Uterus (tissue), 3 donors: ENCODE measurements at regions not wholly inside any gene's neighbourhood (a gene's known extent, or its start where the extent isn't known, plus 50 kb on each side); places are given as distances from the start of the nearest gene placed in this dataset.

Experiments
- DNase-seq, 2 donors: peaks; one replicate each; pipeline ENCODE4 v3.0.0-alpha.2; 2019 to 2020
- H3K27ac ChIP-seq, 2 donors: fragments of 200-600 bp; sonication (generic); 1 replicate in 1 of 2; 2 replicates in 1 of 2; pipeline ENCODE4 v1.5.1; 2016 to 2018
- H3K27me3 ChIP-seq, 2 donors: fragments of 200-600 bp; sonication (generic); one replicate each; pipeline ENCODE4 v1.5.1; 2018 to 2019; ENCODE audit warnings: control low read depth in 1 of 2
- H3K36me3 ChIP-seq, 2 donors: fragments of 200-600 bp; sonication (generic); one replicate each; pipeline ENCODE4 v1.5.1; 2019; ENCODE audit warnings: control low read depth in 1 of 2
- H3K4me1 ChIP-seq, 2 donors: fragments of 200-600 bp; sonication (generic); one replicate each; pipeline ENCODE4 v1.5.1; 2018 to 2019; ENCODE audit warnings: control low read depth in 1 of 2
- H3K4me3 ChIP-seq, 2 donors: fragments of 200-600 bp; sonication (generic); 1 replicate in 1 of 2; 2 replicates in 1 of 2; pipeline ENCODE4 v1.5.1; 2018 to 2019; ENCODE audit warnings: mild to moderate bottlenecking in 1 of 2
- H3K9me3 ChIP-seq, 2 donors: fragments of 200-600 bp; sonication (generic); one replicate each; pipeline ENCODE4 v1.5.1; 2019; ENCODE audit warnings: control low read depth in 1 of 2
- POLR2A ChIP-seq, 2 donors: fragments of 450-650 bp; IDR thresholded peaks; one replicate each; pipeline ENCODE4 v1.6.1; 2016; ENCODE audit warnings: antibody characterized with exemption in 2 of 2, mild to moderate bottlenecking in 1 of 2, moderate library complexity in 1 of 2
- intact Hi-C: fragments of 100-400 bp; cut with DNase I; formaldehyde crosslinking; loops from one replicate; pipeline ENCODE4 v1.15.1; 2023; ENCODE audit warnings: low total_unique reads
- TF ChIP-seq, protein P1 (sequence below), 4 experiments: fragments of 200-600 bp in 2 of 4; fragments of 450-650 bp in 2 of 4; sonication (generic) in 2 of 4; IDR thresholded peaks; one replicate each; pipeline ENCODE4 v1.5.1; 2016 to 2019; ENCODE audit warnings: antibody characterized with exemption in 4 of 4, mild to moderate bottlenecking in 2 of 4, moderate library complexity in 1 of 4
- donor health status: DM: yes; HTN: yes; CAD: no.

DNA sequence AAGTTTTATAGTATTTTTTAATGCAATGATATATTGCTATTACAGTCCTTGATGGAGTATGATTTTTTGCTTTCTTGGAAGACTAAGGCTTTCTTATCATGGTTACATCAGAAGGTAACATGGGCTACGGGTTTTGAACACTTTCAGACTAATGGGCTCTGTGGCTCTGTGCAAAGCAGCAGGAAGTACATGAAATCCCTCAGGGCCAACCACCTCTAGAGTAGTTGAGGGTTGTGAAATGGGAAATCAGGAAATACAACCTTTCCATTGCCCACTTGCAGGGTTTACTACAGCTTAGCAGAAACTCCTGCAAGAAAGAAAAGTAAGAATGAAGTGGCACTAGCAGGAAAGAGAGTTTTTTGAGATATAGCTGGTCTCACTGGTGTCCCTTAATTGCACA, 853.5 kb downstream of the KCNMA1 start:
- DNase-seq = no peak
- H3K4me1 ChIP-seq = no peaks in the 10 kb centered on the region
- no peaks in the 10 kb centered on the region for H3K27me3 ChIP-seq
- H3K36me3 ChIP-seq = no peaks in the 10 kb centered on the region
- H3K27ac ChIP-seq = no peak overlapping the region
- H3K4me3 ChIP-seq = no peak overlapping the region
- TF ChIP-seq, protein P1, sequence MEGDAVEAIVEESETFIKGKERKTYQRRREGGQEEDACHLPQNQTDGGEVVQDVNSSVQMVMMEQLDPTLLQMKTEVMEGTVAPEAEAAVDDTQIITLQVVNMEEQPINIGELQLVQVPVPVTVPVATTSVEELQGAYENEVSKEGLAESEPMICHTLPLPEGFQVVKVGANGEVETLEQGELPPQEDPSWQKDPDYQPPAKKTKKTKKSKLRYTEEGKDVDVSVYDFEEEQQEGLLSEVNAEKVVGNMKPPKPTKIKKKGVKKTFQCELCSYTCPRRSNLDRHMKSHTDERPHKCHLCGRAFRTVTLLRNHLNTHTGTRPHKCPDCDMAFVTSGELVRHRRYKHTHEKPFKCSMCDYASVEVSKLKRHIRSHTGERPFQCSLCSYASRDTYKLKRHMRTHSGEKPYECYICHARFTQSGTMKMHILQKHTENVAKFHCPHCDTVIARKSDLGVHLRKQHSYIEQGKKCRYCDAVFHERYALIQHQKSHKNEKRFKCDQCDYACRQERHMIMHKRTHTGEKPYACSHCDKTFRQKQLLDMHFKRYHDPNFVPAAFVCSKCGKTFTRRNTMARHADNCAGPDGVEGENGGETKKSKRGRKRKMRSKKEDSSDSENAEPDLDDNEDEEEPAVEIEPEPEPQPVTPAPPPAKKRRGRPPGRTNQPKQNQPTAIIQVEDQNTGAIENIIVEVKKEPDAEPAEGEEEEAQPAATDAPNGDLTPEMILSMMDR (IDR thresholded peaks at IDR 0.05) = no peak
- TF ChIP-seq POLR2A (IDR thresholded peaks at IDR 0.05) = no peak
- intact Hi-C loops = no loop called here
- H3K9me3 ChIP-seq = no peaks in the 10 kb centered on the region

DNA sequence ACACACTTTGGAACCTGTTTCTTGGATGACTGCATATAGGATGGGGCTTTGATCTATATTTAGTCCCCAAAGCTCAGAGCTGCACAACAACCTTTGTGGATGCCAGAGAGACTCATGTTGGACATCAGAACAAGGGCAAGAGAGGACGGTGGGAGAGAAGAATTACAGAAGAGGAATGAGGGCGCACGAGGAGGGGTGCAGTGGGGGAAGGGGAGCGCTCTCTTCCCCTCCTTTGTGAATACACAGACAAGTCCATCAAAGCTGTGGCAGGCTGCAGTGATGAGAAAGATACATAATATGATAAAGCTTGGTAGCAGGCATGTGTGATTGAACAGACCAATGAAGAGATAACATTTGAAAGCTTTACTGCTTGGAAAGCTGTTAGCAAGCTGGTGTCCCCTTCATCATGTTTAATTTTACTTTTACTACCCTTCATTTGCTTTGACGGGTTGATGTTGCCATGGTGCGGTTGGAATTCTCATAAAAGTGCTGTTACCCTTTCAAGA, 857.8 kb downstream of the KCNMA1 start:
- no peak overlapping the region for H3K4me3 ChIP-seq
- TF ChIP-seq, protein P1 (IDR thresholded peaks at IDR 0.05) = no peak
- no peak for TF ChIP-seq POLR2A (IDR thresholded peaks at IDR 0.05)
- H3K36me3 ChIP-seq = no peaks in the 10 kb centered on the region
- H3K27me3 ChIP-seq = no peaks in the 10 kb centered on the region
- intact Hi-C loops = no loop called here
- peak overlapping the region in 1 of 2 donors; percentile 32 for H3K27ac ChIP-seq
- DNase-seq = no peak
- H3K9me3 ChIP-seq = no peaks in the 10 kb centered on the region
- no peaks in the 10 kb centered on the region for H3K4me1 ChIP-seq

GRCh38 chr10:76778914-76779795, 858.5 kb downstream of the KCNMA1 start:
- H3K9me3 ChIP-seq = peaks cover 0 to 3% of the 10 kb centered on the region in 2 donors
- intact Hi-C loops = no loop called here
- no peaks in the 10 kb centered on the region for H3K4me1 ChIP-seq
- H3K27ac ChIP-seq = peak overlapping the region in 1 of 2 donors; percentile 32
- TF ChIP-seq POLR2A (IDR thresholded peaks at IDR 0.05) = no peak
- TF ChIP-seq, protein P1 (IDR thresholded peaks at IDR 0.05) = peak in 1 of 4 experiments; percentile 16
- no peaks in the 10 kb centered on the region for H3K27me3 ChIP-seq
- no peak overlapping the region for H3K4me3 ChIP-seq
- DNase-seq = no peak
- no peaks in the 10 kb centered on the region for H3K36me3 ChIP-seq

DNA sequence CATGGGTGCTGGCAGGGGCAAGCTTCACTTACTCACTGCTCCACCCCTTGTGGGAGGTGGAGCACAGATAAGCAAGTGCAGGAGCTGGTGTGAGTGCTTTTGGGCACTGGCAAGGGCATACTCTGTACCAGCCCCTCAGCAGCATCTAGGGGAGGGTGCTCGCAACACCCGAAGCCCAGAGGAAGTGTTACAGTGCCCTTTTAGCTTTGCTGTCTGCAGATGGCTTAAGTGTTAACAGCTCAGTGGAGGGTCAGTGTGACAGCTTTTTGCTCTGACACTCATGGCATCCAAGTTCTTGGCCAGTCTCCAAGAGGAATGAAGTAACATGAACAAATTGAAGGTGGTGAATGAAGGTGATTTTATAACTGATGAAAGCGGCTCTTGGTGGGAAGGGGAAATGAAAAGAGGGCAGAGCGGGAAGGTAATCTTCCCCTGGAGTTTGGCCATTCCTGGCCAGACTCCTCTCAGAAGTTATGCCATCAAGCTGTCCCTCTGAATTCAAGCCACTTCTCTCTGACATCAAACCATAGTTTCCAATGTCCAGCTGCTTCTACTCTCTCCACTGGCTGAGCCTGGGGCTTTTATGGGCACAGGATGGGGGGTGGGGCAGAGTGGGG, 862.5 kb downstream of the KCNMA1 start:
- H3K27me3 ChIP-seq = no peaks in the 10 kb centered on the region
- DNase-seq = no peak
- H3K4me3 ChIP-seq = no peak overlapping the region
- no peak for TF ChIP-seq POLR2A (IDR thresholded peaks at IDR 0.05)
- TF ChIP-seq, protein P1 (IDR thresholded peaks at IDR 0.05) = no peak
- no peak overlapping the region for H3K27ac ChIP-seq
- no peaks in the 10 kb centered on the region for H3K4me1 ChIP-seq
- H3K9me3 ChIP-seq = peaks cover 0 to 3% of the 10 kb centered on the region in 2 donors
- no peaks in the 10 kb centered on the region for H3K36me3 ChIP-seq
- intact Hi-C loops = no loop called here

DNA sequence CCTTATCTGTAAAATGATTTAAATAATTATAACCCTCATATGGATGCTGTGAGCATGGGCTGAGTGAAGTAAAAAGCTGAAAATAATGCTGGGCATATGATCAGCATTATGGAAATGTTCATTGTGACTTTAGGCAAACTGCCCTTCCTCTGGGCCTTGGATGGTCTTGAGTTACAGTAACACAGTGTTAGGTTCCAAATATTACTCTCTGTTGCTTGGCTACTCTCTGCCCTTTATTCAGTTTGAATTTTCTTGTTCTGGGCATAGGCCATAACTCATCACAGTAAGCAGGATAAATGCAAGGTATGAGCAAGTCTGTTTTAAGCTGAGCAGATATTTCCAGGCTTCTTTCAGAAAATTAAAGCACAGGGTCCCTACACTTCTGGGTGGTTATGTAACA, 868.0 kb downstream of the KCNMA1 start:
- intact Hi-C loops = no loop called here
- no peak overlapping the region for H3K4me3 ChIP-seq
- DNase-seq = no peak
- no peaks in the 10 kb centered on the region for H3K4me1 ChIP-seq
- H3K36me3 ChIP-seq = no peaks in the 10 kb centered on the region
- H3K27me3 ChIP-seq = no peaks in the 10 kb centered on the region
- TF ChIP-seq, protein P1 (IDR thresholded peaks at IDR 0.05) = no peak
- no peak for TF ChIP-seq POLR2A (IDR thresholded peaks at IDR 0.05)
- H3K9me3 ChIP-seq = peaks cover 0 to 3% of the 10 kb centered on the region in 2 donors
- H3K27ac ChIP-seq = no peak overlapping the region
